B cell (primary cell): ENCODE measurements at regions not wholly inside any gene's neighbourhood (a gene's known extent, or its start where the extent isn't known, plus 50 kb on each side); places are given as distances from the start of the nearest gene placed in this dataset.

Experiments
- ATAC-seq: fragments of 200-7000 bp; cut with Tn5 transposase; one replicate; pipeline ENCODE4 v1.10.0; 2021; ENCODE audit warnings: low read depth, mild to moderate bottlenecking, moderate number of reproducible peaks, moderate library complexity
- CTCF ChIA-PET: fragments of 350-600 bp; sonication (Branson Sonifier 250); formaldehyde crosslinking; loops from one replicate; lab custom pipeline; 2021; ENCODE audit warnings: antibody characterized with exemption, inconsistent platforms; lab: Charles Lee
- POLR2A ChIA-PET: fragments of 350-600 bp; sonication (Branson Sonifier 250); formaldehyde crosslinking; loops from one replicate; lab custom pipeline; 2021; ENCODE audit warnings: antibody characterized with exemption; lab: Charles Lee
- DNase-seq: peaks from one replicate; pipeline ENCODE4 v3.0.0; 2013
- H2AFZ ChIP-seq: 2 replicates; pipeline ENCODE4 v1.6.1; 2012; ENCODE audit warnings: mild to moderate bottlenecking, low read depth, low read length; ENCODE audit not compliant: insufficient read depth, poor library complexity, severe bottlenecking
- H3K27ac ChIP-seq, 2 donors: 1 replicate in 1 of 2; 2 replicates in 1 of 2; pipeline ENCODE4 v1.5.1; 2012 to 2013; ENCODE audit warnings: low read length in 2 of 2, mild to moderate bottlenecking in 2 of 2, moderate library complexity in 1 of 2
- H3K27me3 ChIP-seq, 4 experiments: fragments of 200-600 bp in 1 of 4; sonication (generic) in 1 of 4; replicated peaks in 1 of 4; 1 replicate in 2 of 4; 2 replicates in 2 of 4; pipeline versions ENCODE4 v1.6.1 to v1.7.0; 2013 to 2016; ENCODE audit warnings: low read length in 3 of 4, mild to moderate bottlenecking in 2 of 4, mixed read lengths in 1 of 4, moderate library complexity in 1 of 4; ENCODE audit not compliant: insufficient read depth in 4 of 4, control insufficient read depth in 3 of 4; ENCODE audit errors: control extremely low read depth in 1 of 4
- H3K36me3 ChIP-seq, 2 experiments: replicated peaks in 1 of 2; 1 replicate in 1 of 2; 2 replicates in 1 of 2; pipeline versions ENCODE4 v1.6.1 to v1.7.1; 2013; ENCODE audit warnings: low read length in 1 of 2; ENCODE audit not compliant: insufficient read depth in 2 of 2, control insufficient read depth in 1 of 2; ENCODE audit errors: control extremely low read depth in 1 of 2, extremely low read depth in 1 of 2
- H3K4me1 ChIP-seq, 2 donors: fragments of 200-600 bp in 1 of 2; sonication (generic) in 1 of 2; 1 replicate in 1 of 2; 2 replicates in 1 of 2; pipeline versions ENCODE4 v1.5.1 to v1.6.1; 2013 to 2017; ENCODE audit warnings: low read length in 2 of 2; ENCODE audit not compliant: control insufficient read depth in 2 of 2, insufficient read depth in 2 of 2
- H3K4me2 ChIP-seq: replicated peaks from 2 replicates; pipeline ENCODE3; 2012; ENCODE audit warnings: mild to moderate bottlenecking, low read depth, low read length; ENCODE audit not compliant: poor library complexity, severe bottlenecking
- H3K4me3 ChIP-seq, 5 experiments: fragments of 200-600 bp in 1 of 5; sonication (generic) in 1 of 5; 1 replicate in 3 of 5; 2 replicates in 2 of 5; pipeline versions ENCODE4 v1.5.1 to v1.7.0; 2011 to 2016; ENCODE audit warnings: low read length in 4 of 5, mild to moderate bottlenecking in 4 of 5, low read depth in 2 of 5, control low read depth in 1 of 5, moderate library complexity in 1 of 5; ENCODE audit not compliant: insufficient read depth in 1 of 5; ENCODE audit errors: control extremely low read depth in 1 of 5, extremely low read depth in 1 of 5
- H3K79me2 ChIP-seq: fragments of 200-600 bp; sonication (generic); one replicate; pipeline ENCODE4 v1.6.0; 2016; ENCODE audit warnings: low read length; ENCODE audit not compliant: control insufficient read depth, insufficient read depth
- H3K9ac ChIP-seq: fragments of 200-600 bp; sonication (generic); 2 replicates; pipeline ENCODE4 v1.6.1; 2017; ENCODE audit warnings: mild to moderate bottlenecking, low read length, moderate library complexity
- H3K9me3 ChIP-seq, 3 donors: one replicate each; pipeline versions ENCODE4 v1.6.1 to v1.7.1; 2013; ENCODE audit warnings: low read length in 2 of 3; ENCODE audit not compliant: control insufficient read depth in 2 of 3, insufficient read depth in 1 of 3; ENCODE audit errors: control extremely low read depth in 1 of 3
- H4K20me1 ChIP-seq: 2 replicates; pipeline ENCODE4 v1.6.0; 2012; ENCODE audit warnings: mild to moderate bottlenecking, low read length; ENCODE audit not compliant: insufficient read depth, control insufficient read depth, poor library complexity, severe bottlenecking
- H3K27ac Mint-ChIP-seq: one replicate; pipeline ENCODE4 v1.8.0; 2021; ENCODE audit warnings: mixed read lengths
- H3K27me3 Mint-ChIP-seq: one replicate; pipeline ENCODE4 v1.8.0; 2021; ENCODE audit warnings: mixed read lengths
- H3K4me1 Mint-ChIP-seq: one replicate; pipeline ENCODE4 v1.8.0; 2021; ENCODE audit warnings: mixed read lengths
- H3K4me3 Mint-ChIP-seq: one replicate; pipeline ENCODE4 v1.8.0; 2021; ENCODE audit warnings: mixed read lengths
- H3K9me3 Mint-ChIP-seq: one replicate; pipeline ENCODE4 v1.8.0; 2022; ENCODE audit warnings: mixed read lengths; ENCODE audit not compliant: insufficient read depth
- CTCF ChIP-seq: fragments of 200-600 bp; IDR thresholded peaks from one replicate; pipeline ENCODE4 v1.8.0; 2022; ENCODE audit warnings: antibody characterized with exemption, mild to moderate bottlenecking
- EZH2 ChIP-seq: IDR thresholded peaks from 2 replicates; pipeline ENCODE4 v1.6.1; 2012; ENCODE audit warnings: borderline replicate concordance, low read depth, mild to moderate bottlenecking, moderate library complexity, low read length; ENCODE audit not compliant: insufficient read depth, poor library complexity, severe bottlenecking
- WGBS: methylation state at CpG from one replicate; pipeline ENCODE4 v1.1.5; 2013; ENCODE audit warnings: missing lambda C conversion rate; ENCODE audit not compliant: insufficient coverage; 5-methylcytosine and 5-hydroxymethylcytosine counted together
- intact Hi-C: fragments of 100-400 bp; cut with micrococcal nuclease; formaldehyde crosslinking; loops from one replicate; pipeline ENCODE4 v1.10.0; 2022

DNA sequence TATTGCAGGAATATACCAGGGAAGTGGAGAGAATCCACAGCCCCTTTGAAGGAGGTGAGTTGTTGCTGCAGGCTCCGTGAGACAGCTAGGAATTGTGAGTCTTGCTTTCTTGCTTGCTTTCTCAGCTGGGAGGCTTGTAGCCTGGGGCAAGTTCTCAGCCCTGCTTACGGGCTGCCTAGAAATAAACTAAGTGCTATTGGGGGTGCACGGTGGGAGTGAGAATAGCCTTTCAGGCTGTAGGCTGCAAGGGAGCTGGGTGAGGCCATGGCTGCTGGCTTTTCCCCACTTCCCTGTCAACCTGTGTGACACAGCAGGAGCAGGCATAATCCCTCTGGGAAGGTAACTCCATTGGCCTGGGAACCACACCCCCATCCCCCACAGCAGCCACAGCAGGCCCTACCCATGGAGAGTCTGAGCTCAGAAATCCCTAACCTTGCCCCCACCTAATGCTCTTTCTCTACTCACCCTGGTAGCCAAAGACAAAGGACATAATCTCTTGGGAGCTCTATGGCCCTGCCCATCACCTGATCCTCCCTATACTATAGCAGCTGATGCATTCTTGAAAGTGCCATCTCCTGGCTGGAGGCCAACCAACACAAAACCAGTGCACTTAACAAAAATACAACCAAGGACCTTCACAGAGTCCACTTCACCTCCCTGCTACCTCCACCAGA is 113.0 kb downstream of the MMRN1 start:
- no peak overlapping the region for H3K27ac ChIP-seq
- no peaks in the 10 kb centered on the region for H4K20me1 ChIP-seq
- H3K4me1 ChIP-seq, result no peaks in the 10 kb centered on the region
- Mint-ChIP-seq H3K9me3 (no peaks in the 10 kb centered on the region), H3K4me1 (peaks cover 3% of the 10 kb centered on the region), H3K27ac (no peak overlapping the region), H3K4me3 (no peak overlapping the region), H3K27me3 (no peaks in the 10 kb centered on the region)
- H3K79me2 ChIP-seq, result no peaks in the 10 kb centered on the region
- no peak overlapping the region for H3K4me2 ChIP-seq
- POLR2A ChIA-PET, result no interaction called here
- no peaks in the 10 kb centered on the region for H3K36me3 ChIP-seq
- CTCF ChIA-PET, result no interaction called here
- no peak for DNase-seq
- H3K9me3 ChIP-seq, result peaks cover 0 to 5% (median 0%) of the 10 kb centered on the region in 3 donors
- no peak for ATAC-seq
- intact Hi-C loops, result loop anchor here (5.0 kb wide), 1 partner anchor 280 kb away; no protein-coding TSS in a partner anchor
- TF ChIP-seq CTCF, result no peak
- TF ChIP-seq EZH2, result no peak
- no peak overlapping the region for H3K4me3 ChIP-seq
- peaks cover 0 to 3% (median 0%) of the 10 kb centered on the region in 4 experiments for H3K27me3 ChIP-seq
- no peak overlapping the region for H3K9ac ChIP-seq
- no peak overlapping the region for H2AFZ ChIP-seq
- WGBS, result 100% methylated on average over 2 of the region's 3 CpGs

DNA sequence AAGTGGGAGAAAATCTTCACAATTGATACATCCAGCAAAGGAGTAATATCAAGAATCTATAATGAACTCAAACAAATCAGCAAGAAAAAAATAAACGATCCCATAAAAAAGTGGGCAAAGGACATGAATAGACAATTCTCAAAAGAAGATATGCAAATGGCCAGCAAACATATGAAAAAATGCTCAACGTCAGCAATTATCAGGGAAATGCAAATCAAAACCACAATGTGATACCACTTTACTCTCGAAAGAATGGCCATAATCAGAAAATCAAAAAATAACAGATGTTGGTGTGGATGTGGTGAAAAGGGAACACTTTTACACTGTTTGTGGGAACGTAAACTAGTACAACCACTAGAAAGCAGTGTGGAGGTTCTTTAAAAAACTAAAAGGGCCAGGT is 114.3 kb upstream of the CCSER1 start:
- H3K4me3 Mint-ChIP-seq, result no peak overlapping the region
- H3K4me1 Mint-ChIP-seq, result no peaks in the 10 kb centered on the region
- intact Hi-C loops, result no loop called here
- Histone ChIP-seq H3K79me2 (no peaks in the 10 kb centered on the region), H4K20me1 (no peaks in the 10 kb centered on the region), H3K9me3 (peaks cover 0 to 1% (median 0%) of the 10 kb centered on the region in 3 donors), H3K27ac (no peak overlapping the region), H3K4me3 (no peak overlapping the region), H3K4me2 (no peak overlapping the region), H3K9ac (no peak overlapping the region), H3K36me3 (no peaks in the 10 kb centered on the region), H3K4me1 (no peaks in the 10 kb centered on the region), H3K27me3 (no peaks in the 10 kb centered on the region), H2AFZ (no peak overlapping the region)
- DNase-seq (no peak), ATAC-seq (no peak)
- WGBS, result 100% methylated on average over 1 of the region's 4 CpGs
- no peaks in the 10 kb centered on the region for H3K27me3 Mint-ChIP-seq
- no peaks in the 10 kb centered on the region for H3K9me3 Mint-ChIP-seq
- TF ChIP-seq CTCF (no peak), EZH2 (no peak)
- no peak overlapping the region for H3K27ac Mint-ChIP-seq
- ChIA-PET CTCF (no interaction called here), POLR2A (no interaction called here)
